HG03280 (cell line): ENCODE measurements at regions not wholly inside any gene's neighbourhood (a gene's known extent, or its start where the extent isn't known, plus 50 kb on each side); places are given as distances from the start of the nearest gene placed in this dataset.

Experiments
- ATAC-seq: cut with Tn5 transposase; IDR thresholded peaks from one replicate; pipeline ENCODE4 v1.9.1; 2021; ENCODE audit warnings: mild to moderate bottlenecking, moderate library complexity; ENCODE audit not compliant: unreplicated experiment

DNA sequence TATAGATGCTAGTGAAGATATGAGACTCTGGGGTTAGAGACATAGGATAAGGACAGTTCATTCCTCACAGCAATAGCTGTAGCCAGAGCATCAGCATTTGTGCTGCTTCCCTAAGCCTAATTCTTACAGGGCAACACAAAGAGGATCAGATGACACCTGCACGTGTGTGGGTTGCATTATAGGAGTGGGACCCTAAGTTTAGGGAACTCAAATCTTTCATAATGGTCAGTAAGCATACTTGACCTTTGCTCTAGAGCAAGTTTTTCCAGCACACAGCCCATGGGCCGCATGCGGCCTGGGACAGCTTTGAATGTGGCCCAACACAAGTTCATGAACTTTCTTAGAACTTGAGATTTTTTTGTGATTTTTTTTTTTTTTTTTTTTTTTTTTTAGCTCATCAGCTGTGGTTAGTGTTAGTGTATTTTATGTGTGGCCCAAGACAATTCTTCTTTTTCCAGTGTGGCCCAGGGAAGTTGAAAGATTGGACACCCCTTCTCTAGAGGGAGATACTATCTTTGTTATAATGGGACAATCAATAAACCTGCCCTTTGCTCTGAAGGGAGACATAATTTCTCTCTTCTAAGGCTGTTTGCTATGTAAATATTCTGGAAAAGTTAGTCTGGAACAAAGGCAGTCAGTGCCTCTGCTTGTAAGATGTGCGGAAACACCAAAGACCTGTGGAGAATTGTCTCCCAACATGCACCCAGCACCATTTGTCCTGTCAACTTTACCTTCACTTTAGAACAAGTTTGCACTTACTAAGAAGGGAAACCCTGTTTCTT, 650.2 kb downstream of the ZNF674 start:
- ATAC-seq: no peak

GRCh38 chrX:45889471-45889870, 655.8 kb downstream of the ZNF674 start:
- ATAC-seq: no peak

- no peak for ATAC-seq
These were observed 656.7 kb downstream of the ZNF674 start for GRCh38 chrX:45888518-45888917.

- no peak for ATAC-seq
These were observed 659.3 kb downstream of the ZNF674 start for GRCh38 chrX:45885931-45886330.

DNA sequence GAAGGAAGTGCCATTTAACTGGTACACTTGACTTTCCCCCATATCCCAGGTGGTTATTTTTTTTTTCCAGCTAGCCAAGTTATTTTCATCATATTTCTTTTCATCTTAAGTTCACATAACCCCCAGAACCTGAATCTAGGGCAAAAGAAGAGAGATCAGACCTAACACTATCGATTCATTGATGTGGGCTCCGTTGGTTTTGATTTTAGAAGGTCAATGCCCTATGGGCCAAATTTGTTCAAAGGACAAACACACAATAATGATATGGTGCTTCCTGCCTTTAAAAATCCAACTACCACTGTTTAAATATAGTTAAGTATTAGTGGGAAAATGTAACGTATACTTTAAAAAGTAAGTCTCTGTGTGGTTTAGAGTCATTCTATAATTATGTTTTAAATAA, 665.7 kb downstream of the ZNF674 start:
- no peak for ATAC-seq

- no peak for ATAC-seq
These were observed 669.0 kb downstream of the ZNF674 start for GRCh38 chrX:45876206-45876605.

- ATAC-seq: no peak
These were observed 671.4 kb downstream of the ZNF674 start for GRCh38 chrX:45873781-45874180.

- no peak for ATAC-seq
These were observed 671.8 kb upstream of the DIPK2B start for GRCh38 chrX:45872480-45872879.

DNA sequence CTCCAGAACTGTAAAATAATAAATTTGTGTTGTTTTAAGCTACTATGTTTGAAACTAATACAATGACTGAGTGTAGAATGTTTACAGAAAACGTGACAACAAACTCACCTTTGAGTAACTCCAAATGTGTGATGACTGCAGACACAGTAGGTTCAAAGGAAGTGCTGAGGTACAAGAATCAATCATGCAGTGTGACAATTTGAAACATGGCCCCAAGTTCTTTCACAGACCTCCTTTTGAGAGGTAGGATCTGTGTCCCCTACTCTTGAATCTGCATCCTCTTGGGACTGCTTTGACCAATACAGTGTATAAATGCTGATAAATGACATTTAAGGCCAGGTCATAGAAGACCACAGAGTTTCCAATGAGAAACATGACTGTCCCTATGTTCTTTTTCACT, 667.7 kb upstream of the DIPK2B start:
- no peak for ATAC-seq

DNA sequence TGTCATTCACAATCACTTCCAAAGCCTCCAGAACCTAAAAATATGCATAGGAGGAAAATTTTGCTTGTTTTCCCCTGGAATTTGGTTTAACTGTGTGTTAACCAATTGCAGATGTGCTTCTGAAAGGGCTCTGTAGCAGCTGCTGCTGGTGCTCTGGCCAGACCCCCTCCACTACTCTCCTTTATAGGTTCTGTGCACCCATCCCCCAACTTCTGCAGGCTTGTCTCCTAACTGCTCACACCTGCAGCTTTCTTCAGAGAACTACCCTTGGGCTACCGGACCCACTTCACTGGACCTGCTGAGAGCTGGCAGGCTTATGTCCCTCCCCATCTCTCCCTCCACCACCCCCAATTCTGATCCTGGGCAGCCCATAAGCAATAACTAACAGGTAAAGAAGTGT, 662.1 kb upstream of the DIPK2B start:
- no peak for ATAC-seq

DNA sequence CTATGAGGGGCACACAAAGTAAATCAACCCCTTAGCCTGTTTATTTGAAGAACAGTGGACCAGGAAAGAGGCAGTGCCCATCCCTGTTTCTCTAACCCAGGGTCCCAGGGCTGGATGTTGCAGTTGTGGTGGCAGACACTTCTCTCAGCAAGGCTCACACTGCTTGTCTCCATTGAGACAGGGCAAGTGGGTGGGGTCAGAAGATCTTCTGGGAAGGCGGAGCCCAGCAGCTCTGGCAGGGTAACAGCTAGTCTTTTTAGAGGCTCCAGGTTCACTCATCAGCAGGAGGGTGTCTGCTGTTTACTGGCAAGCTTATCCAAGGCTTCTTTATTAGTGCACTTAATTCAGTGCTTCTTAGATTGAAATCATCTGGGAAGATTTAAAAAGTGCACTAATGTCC, 659.8 kb upstream of the DIPK2B start:
- ATAC-seq: no peak

GRCh38 chrX:45859407-45859806, 658.7 kb upstream of the DIPK2B start:
- ATAC-seq: no peak

DNA sequence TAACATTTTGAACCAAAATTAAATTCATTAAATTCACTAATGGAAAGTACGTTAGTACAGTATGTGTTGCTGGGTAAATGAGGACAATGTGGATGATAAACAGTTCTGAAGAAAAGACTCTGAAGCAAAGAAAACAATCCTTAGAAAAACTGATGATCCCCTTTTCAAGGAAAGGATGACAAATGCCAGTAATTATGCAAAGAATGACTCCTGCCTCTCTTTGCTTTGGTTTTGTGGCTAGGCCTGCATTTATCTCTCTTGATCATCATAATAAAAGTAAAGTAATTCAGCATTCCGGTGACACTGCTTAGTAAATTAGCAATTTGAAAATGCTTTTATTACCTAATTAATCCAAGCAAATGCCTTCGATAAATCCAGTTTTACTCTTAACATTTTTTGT, 652.2 kb upstream of the DIPK2B start:
- no peak for ATAC-seq

GRCh38 chrX:45851434-45851991, 650.8 kb upstream of the DIPK2B start:
- no peak for ATAC-seq

GRCh38 chrX:45850775-45851433, 650.2 kb upstream of the DIPK2B start:
- ATAC-seq: no peak

DNA sequence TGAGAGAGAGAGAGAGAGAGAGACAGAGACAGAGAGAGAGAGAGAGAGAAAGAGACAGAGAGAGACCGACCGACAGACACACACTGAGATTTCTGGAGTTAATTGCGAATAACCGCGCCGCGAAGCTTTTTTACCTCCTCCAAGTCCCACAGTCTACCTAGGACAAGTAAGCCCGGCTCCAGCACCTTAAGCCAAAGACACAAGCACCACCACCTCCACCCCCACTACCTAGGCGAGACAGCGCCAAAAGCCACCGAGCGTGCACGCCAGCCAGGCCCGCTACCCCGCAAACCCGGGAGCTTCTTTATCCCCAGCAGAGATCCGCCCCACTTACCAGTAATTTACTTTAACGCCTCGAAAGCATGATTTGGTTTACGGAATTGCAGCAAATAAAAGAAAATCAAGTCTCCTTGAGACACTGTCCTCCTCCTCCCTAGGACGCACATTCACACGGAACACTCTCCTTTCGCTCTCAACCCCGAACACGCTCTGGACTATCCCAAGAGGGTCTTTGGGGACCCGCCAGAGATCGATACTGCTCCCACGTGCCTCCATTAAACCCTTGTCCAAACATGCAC, 649.6 kb upstream of the DIPK2B start:
- no peak for ATAC-seq

GRCh38 chrX:45849261-45849862, 648.7 kb upstream of the DIPK2B start:
- no peak for ATAC-seq

GRCh38 chrX:45847961-45848360, 647.3 kb upstream of the DIPK2B start:
- no peak for ATAC-seq

GRCh38 chrX:45846328-45846727, 645.7 kb upstream of the DIPK2B start:
- no peak for ATAC-seq

- no peak for ATAC-seq
These were observed 644.5 kb upstream of the DIPK2B start for GRCh38 chrX:45845142-45845541.

DNA sequence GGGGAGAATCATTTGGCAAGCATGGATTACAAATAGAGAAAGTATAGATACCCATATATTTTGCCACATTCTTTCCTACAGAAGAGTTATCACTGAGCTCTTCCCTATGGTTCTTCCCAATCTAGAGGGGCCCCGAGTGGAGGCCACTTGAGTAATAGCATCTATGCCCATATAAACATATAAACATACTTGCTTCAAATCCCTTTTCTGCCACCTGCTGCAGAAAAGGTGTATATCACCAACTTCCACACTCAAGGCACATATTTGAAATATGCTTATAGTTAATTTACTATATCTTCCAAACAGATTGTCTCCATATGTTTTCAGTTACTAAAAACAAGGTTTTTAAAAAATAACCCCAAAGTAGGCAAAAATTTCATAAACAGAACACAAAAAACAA, 642.8 kb upstream of the DIPK2B start:
- ATAC-seq: no peak

DNA sequence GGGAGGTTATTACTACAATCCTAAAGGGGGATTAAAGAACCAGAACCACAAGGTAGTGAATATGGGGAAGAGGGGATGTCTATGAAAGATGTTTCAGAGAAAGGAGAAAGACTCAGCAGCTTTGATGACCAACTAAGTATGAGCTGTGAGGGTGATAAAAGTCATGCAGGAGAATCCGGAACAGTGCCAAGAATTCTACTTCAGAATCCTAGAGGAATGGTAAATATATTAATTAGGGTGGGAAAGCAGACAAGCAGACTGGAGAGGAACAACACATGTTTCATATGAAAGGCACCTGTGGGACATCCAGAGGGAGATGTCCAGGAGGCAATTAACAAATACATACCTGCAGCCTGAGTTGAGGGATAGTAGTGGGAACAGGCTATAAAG, 642.2 kb upstream of the DIPK2B start:
- ATAC-seq: no peak
